Duodenal mucosa (tissue), 2 donors: ENCODE measurements at regions not wholly inside any gene's neighbourhood (a gene's known extent, or its start where the extent isn't known, plus 50 kb on each side); places are given as distances from the start of the nearest gene placed in this dataset.

ENCODE experiments used
- H3K27ac ChIP-seq: one replicate; pipeline ENCODE4 v1.7.0; 2013; ENCODE audit warnings: low read depth, low read length
- H3K27me3 ChIP-seq, 2 donors: one replicate each; pipeline ENCODE4 v1.7.0; 2013; ENCODE audit warnings: low read length in 2 of 2, control low read depth in 1 of 2; ENCODE audit not compliant: insufficient read depth in 2 of 2, control insufficient read depth in 1 of 2
- H3K36me3 ChIP-seq, 2 donors: one replicate each; pipeline ENCODE4 v1.7.0; 2013; ENCODE audit warnings: low read length in 2 of 2, control low read depth in 1 of 2; ENCODE audit not compliant: insufficient read depth in 2 of 2, control insufficient read depth in 1 of 2
- H3K4me1 ChIP-seq, 2 donors: one replicate each; pipeline ENCODE4 v1.7.0; 2013; ENCODE audit warnings: low read length in 2 of 2, control low read depth in 1 of 2; ENCODE audit not compliant: insufficient read depth in 2 of 2, control insufficient read depth in 1 of 2
- H3K4me3 ChIP-seq, 2 donors: one replicate each; pipeline ENCODE4 v1.7.0; 2013; ENCODE audit warnings: low read length in 2 of 2, low read depth in 1 of 2
- H3K9ac ChIP-seq, 2 donors: one replicate each; pipeline ENCODE4 v1.7.0; 2013; ENCODE audit warnings: low read length in 2 of 2, low read depth in 1 of 2
- H3K9me3 ChIP-seq, 2 donors: one replicate each; pipeline ENCODE4 v1.7.0; 2013; ENCODE audit warnings: low read length in 2 of 2, control low read depth in 1 of 2; ENCODE audit not compliant: control insufficient read depth in 1 of 2

DNA sequence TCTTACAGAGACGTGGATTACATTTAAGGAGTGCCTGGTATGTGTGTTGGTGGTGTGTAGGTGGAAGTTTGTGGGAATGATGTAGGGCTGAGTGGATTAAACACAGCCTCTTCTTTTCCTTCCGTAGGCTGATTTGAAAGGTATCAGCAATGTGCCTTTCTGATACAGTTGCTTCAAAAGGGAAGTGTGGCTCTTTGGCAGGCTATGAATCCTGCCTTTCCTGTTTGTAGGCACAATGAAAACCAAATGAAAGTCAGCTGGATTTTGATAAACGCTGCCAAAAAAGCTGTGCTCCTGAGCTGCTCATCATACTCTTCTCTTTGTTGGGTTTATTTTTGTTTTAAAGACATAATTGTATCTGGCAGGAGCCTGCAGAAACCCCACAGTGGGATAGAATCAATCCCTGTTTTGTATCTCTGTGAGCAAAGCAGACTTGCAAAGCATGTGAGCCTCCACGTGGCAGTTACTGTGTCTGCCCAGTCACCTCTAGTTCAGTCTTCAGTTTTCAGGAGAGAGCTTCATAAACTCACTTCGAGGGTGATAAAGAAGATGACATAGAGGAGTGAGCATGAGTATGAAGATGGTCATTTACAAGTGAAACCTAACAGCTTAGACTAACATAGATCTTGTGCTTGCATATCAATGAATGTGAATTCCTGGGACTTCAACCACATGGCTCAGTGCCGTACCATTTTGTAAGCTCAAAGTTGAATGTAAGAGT is 655.7 kb upstream of the KIRREL3 start:
- Histone ChIP-seq H3K27me3 (no peaks in the 10 kb centered on the region), H3K9me3 (peaks cover 0 to 1% of the 10 kb centered on the region in 2 donors), H3K4me3 (no peak overlapping the region), H3K9ac (no peak overlapping the region), H3K36me3 (no peaks in the 10 kb centered on the region), H3K27ac (no peak overlapping the region), H3K4me1 (no peaks in the 10 kb centered on the region)

DNA sequence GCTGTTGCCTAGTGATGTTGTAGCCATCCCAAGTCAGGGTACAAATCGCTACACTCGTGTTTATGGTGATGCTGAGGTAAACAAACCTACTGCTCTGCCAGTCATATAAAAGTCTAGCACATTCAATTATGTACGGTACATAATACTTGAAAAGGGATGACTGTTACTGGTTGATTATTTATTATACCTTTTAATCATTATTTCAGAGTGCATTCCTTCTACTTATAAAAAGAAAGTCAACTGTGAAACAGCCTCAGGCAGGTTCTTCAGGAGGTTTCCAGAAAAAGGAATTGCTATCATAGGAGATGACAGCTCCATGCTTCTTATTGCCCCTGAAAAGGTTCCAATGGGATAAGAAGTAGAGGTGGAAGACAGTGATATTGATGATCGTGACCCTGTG is 652.5 kb upstream of the KIRREL3 start:
- no peak overlapping the region for H3K27ac ChIP-seq
- H3K36me3 ChIP-seq = no peaks in the 10 kb centered on the region
- H3K9ac ChIP-seq = no peak overlapping the region
- no peak overlapping the region for H3K4me3 ChIP-seq
- H3K4me1 ChIP-seq = no peaks in the 10 kb centered on the region
- no peaks in the 10 kb centered on the region for H3K27me3 ChIP-seq
- peaks cover 0 to 4% of the 10 kb centered on the region in 2 donors for H3K9me3 ChIP-seq

DNA sequence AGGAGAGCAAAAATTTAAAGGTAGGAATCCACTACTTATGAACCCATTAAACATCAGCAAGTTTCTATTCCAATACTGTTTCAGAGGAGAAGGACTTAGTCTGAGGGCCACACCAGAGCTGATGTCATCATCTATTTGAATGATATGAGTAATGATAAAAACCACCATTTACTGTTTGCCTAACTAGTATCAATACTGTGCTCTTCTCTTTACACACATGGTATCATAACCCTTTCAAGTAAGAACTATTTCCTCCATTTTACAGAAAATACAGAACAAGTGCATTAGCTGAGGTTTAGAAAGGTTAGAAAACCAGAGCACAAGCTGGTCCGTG is 651.3 kb upstream of the KIRREL3 start:
- Histone ChIP-seq H3K9me3 (peaks cover 0 to 4% of the 10 kb centered on the region in 2 donors), H3K9ac (no peak overlapping the region), H3K4me1 (no peaks in the 10 kb centered on the region), H3K27ac (no peak overlapping the region), H3K27me3 (no peaks in the 10 kb centered on the region), H3K36me3 (no peaks in the 10 kb centered on the region), H3K4me3 (no peak overlapping the region)

DNA sequence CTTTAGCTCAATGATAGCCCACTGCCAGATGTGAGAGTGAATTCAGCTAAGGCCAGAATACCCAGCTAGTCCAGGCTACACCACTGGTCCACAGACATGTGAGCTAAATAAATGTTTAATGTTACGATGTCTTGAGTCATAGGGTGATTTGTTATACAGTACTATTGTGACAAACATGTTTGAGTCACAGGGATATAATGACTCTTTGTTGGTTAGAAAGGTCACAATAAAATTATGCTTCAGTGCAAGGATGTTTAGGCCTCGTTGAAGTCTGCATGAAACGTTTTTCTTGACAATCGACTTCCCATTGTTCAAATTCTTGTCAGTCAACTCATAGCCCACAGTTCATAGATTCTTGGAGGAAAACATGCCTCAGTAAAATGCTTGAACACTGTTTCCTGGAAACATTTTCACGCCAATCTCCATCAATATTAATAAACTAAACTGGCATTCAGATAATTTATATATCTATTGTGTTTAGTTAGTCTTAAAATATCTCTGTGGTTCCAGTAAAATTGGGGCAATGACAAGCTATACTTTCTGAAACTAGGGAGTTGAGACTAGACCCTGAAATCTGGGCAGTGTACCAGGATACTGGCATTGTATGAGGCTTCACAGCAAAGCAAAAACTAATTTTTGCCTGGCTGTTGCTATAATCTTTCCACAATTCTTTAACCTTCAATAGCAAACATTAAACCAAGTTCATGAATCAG is 650.8 kb upstream of the KIRREL3 start:
- Histone ChIP-seq H3K9me3 (peaks cover 0 to 4% of the 10 kb centered on the region in 2 donors), H3K27me3 (no peaks in the 10 kb centered on the region), H3K4me1 (no peaks in the 10 kb centered on the region), H3K9ac (no peak overlapping the region), H3K36me3 (no peaks in the 10 kb centered on the region), H3K27ac (no peak overlapping the region), H3K4me3 (no peak overlapping the region)

DNA sequence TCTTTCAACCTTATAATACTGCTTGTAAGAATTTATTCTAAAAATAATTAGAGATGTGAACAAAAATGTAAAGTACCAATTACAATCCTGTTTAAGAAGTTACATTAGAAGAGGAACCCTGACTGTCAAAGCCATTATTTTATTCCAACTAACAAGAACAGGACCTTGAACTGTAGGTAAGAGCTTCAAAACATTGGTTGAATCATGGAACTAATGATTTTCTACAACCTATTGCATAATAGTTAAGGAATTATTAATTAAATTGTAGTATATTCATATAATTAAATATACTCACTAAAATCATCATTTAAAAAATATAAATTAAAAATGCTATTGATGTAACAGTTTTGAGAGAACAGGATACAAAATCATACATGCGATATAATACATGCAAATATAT is 649.4 kb upstream of the KIRREL3 start:
- Histone ChIP-seq H3K36me3 (no peaks in the 10 kb centered on the region), H3K27me3 (no peaks in the 10 kb centered on the region), H3K4me3 (no peak overlapping the region), H3K27ac (no peak overlapping the region), H3K4me1 (no peaks in the 10 kb centered on the region), H3K9me3 (peaks cover 0 to 4% of the 10 kb centered on the region in 2 donors), H3K9ac (no peak overlapping the region)

DNA sequence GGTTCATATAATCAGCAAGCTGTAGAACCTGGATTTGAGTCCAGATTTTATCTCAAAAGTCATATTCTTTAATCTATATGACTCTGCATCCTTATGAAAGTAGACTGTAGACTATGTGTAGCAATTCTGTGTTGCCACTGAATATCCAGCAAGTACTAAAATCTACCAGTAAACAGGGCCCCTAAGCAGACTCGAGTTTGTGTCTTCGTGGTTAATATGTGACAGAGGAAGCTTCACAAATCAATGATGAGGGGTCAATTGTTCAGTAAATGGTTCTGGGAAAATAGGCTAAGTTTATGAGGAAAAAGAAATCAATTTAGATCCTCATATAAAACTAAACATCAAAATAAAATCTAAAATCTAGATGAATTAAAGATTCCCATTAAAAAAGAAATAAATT is 648.5 kb upstream of the KIRREL3 start:
- Histone ChIP-seq H3K9ac (no peak overlapping the region), H3K9me3 (peaks cover 0 to 4% of the 10 kb centered on the region in 2 donors), H3K27me3 (no peaks in the 10 kb centered on the region), H3K36me3 (no peaks in the 10 kb centered on the region), H3K4me3 (no peak overlapping the region), H3K4me1 (no peaks in the 10 kb centered on the region), H3K27ac (no peak overlapping the region)

DNA sequence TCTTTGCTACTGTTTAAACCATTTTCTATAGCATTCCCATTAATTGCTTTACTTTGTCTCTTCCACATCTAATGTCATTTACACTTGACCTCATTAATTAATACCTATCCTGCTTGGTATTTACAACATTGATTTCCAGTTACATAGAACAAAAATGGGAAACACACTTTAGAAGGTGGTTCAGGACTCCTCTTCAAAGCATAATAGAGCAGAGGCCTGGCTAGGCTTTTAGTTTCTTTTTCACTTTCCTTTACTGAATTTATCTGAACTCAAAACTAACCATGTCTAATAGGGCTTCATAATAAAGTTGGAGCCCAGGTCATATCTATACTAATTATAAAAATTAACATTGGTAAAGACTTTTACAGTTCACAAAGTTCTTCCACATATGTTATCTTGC is 648.0 kb upstream of the KIRREL3 start:
- no peaks in the 10 kb centered on the region for H3K27me3 ChIP-seq
- no peak overlapping the region for H3K4me3 ChIP-seq
- no peaks in the 10 kb centered on the region for H3K36me3 ChIP-seq
- no peak overlapping the region for H3K9ac ChIP-seq
- H3K27ac ChIP-seq = no peak overlapping the region
- H3K4me1 ChIP-seq = no peaks in the 10 kb centered on the region
- peaks cover 0 to 4% of the 10 kb centered on the region in 2 donors for H3K9me3 ChIP-seq

DNA sequence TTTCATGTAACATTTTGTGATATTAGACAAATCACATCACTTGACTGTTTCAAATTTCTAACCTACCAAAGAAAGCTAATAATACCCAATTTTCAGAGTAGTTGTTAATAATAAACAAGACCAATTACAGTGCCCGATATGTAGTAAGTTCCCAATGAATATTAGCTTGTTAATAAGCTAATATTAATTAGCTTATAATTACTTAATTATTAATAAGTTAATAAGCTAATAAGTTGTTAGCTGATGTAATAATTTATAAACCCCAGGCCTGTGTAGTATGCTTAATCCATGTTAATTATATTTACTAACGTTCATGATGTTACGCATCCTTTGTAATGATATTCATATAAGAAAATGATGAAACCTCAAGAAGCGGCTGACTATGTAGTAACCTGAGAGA is 643.8 kb upstream of the KIRREL3 start:
- Histone ChIP-seq H3K4me3 (no peak overlapping the region), H3K4me1 (no peaks in the 10 kb centered on the region), H3K9me3 (no peaks in the 10 kb centered on the region), H3K36me3 (no peaks in the 10 kb centered on the region), H3K27me3 (no peaks in the 10 kb centered on the region), H3K27ac (no peak overlapping the region), H3K9ac (no peak overlapping the region)

DNA sequence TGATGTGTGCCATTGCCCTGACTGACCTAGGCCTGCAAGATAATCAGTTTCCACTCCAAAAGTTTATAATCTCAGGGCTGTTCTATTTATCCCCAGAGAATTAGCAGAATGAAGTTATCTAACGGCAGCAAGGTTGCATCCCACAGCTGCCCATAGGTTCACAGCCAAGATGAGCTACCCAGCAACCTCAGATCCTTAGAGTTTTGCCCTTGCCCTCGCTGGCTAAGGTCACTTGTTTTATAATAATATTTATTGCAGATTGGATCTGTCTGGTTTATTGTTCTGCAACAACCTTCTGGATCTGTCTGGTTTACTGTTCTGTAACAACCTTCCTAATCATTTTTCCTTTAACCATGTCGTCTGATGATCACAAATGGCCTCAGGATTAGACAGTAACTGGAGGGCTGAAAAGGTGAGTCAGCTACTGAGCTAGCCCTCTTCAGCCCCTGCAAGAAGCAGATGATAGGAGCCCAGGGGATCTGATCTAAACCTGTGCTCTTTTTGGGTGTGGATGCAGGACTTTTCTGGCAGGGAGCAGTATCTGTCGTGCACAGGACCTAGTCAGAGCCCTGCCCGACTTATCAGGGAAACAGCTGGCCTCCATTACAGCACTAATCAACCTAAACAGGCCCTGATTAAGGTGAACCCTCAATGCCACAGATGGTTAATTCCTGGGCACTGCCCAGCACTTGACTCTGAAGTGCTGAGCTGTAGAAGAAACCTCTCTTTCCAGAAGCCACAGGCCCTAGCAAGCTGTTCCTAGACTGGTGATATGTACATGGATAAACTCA is 642.9 kb upstream of the KIRREL3 start:
- H3K9me3 ChIP-seq = no peaks in the 10 kb centered on the region
- H3K27me3 ChIP-seq = no peaks in the 10 kb centered on the region
- H3K9ac ChIP-seq = no peak overlapping the region
- no peaks in the 10 kb centered on the region for H3K4me1 ChIP-seq
- H3K4me3 ChIP-seq = no peak overlapping the region
- H3K27ac ChIP-seq = no peak overlapping the region
- no peaks in the 10 kb centered on the region for H3K36me3 ChIP-seq
